Fibroblast of peridontal ligament (primary cell): ENCODE measurements at regions not wholly inside any gene's neighbourhood (a gene's known extent, or its start where the extent isn't known, plus 50 kb on each side); places are given as distances from the start of the nearest gene placed in this dataset.
A peak's percentile ranks its signal among the peaks of the same experiment; 100 is the strongest.
"Not testable (repeated sequence)": the region's sequence is repeated elsewhere in the genome, so short reads cannot be mapped to it uniquely, and the experiment has no call there.

ENCODE experiments used
- DNase-seq: peaks from one replicate; pipeline ENCODE4 v3.0.0-alpha.2; 2010; ENCODE audit errors: extremely low read depth

- no peak for DNase-seq
These were observed 80.9 kb downstream of the PTPRS start for GRCh38 chr19:5259750-5260149.

- DNase-seq: no peak
These were observed 83.2 kb downstream of the PTPRS start for GRCh38 chr19:5257155-5258045.

GRCh38 chr19:5255602-5256231 is 84.9 kb downstream of the PTPRS start:
- DNase-seq: no peak

- no peak for DNase-seq
These were observed 85.7 kb downstream of the PTPRS start for GRCh38 chr19:5254944-5255343.

- no peak for DNase-seq
These were observed 86.1 kb downstream of the PTPRS start for GRCh38 chr19:5254543-5254942.

GRCh38 chr19:5253406-5254110 is 87.1 kb downstream of the PTPRS start:
- DNase-seq: peak; percentile 22

GRCh38 chr19:5251096-5252065 is 89.2 kb downstream of the PTPRS start:
- DNase-seq: no peak

GRCh38 chr19:5250127-5250659 is 90.4 kb downstream of the PTPRS start:
- DNase-seq: no peak

- no peak for DNase-seq
These were observed 91.1 kb downstream of the PTPRS start for GRCh38 chr19:5249526-5249925.

- DNase-seq: no peak
These were observed 92.5 kb downstream of the PTPRS start for GRCh38 chr19:5247957-5248705.

- no peak for DNase-seq
These were observed 94.0 kb downstream of the PTPRS start for GRCh38 chr19:5246554-5247155.

- DNase-seq: no peak
These were observed 94.7 kb downstream of the PTPRS start for GRCh38 chr19:5245631-5246553.

- DNase-seq: no peak
These were observed 96.3 kb downstream of the PTPRS start for GRCh38 chr19:5244351-5244750.

- DNase-seq: no peak
These were observed 96.7 kb downstream of the PTPRS start for GRCh38 chr19:5243878-5244277.

- DNase-seq: not testable (repeated sequence)
These were observed 98.7 kb downstream of the PTPRS start for GRCh38 chr19:5241896-5242295.

GRCh38 chr19:5240011-5240410 is 100.6 kb downstream of the PTPRS start:
- no peak for DNase-seq

- DNase-seq: no peak
These were observed 101.9 kb downstream of the PTPRS start for GRCh38 chr19:5238700-5239099.

GRCh38 chr19:5237939-5238480 is 102.6 kb downstream of the PTPRS start:
- DNase-seq: no peak
